GM23338 (cell line): ENCODE measurements at regions not wholly inside any gene's neighbourhood (a gene's known extent, or its start where the extent isn't known, plus 50 kb on each side); places are given as distances from the start of the nearest gene placed in this dataset.

ENCODE experiments used
- CTCF ChIP-seq, 2 experiments: fragments of 200-600 bp in 1 of 2; sonication (generic) in 1 of 2; conservative IDR thresholded peaks; 2 replicates each; pipeline versions ENCODE4 v1.5.1 to v1.6.1; 2016 to 2017; ENCODE audit warnings: antibody characterized with exemption in 2 of 2, low read depth in 2 of 2, mild to moderate bottlenecking in 2 of 2, moderate library complexity in 1 of 2
- EZH2 ChIP-seq: fragments of 200-600 bp; sonication (generic); IDR thresholded peaks from one replicate; pipeline ENCODE4 v1.8.0; 2017; ENCODE audit warnings: antibody characterized with exemption, mild to moderate bottlenecking, low read depth; ENCODE audit not compliant: unreplicated experiment
- JUNB ChIP-seq: IDR thresholded peaks from one replicate; pipeline ENCODE4 v1.6.1; 2016; ENCODE audit warnings: antibody characterized with exemption; ENCODE audit not compliant: unreplicated experiment
- POLR2AphosphoS5 ChIP-seq: IDR thresholded peaks from 2 replicates; pipeline ENCODE4 v1.6.1; 2016; ENCODE audit warnings: antibody characterized with exemption, low read depth

- TF ChIP-seq CTCF (conservative IDR thresholded peaks at IDR 0.05; ENCODE audit: low read depth in 2 of 2) (no peak), POLR2AphosphoS5 (no peak), EZH2 (no peak), JUNB (no peak)
These were observed 838.2 kb upstream of the MGAT4C start for GRCh38 chr12:87094356-87094755.
